NCI-H187 treated with DMSO at 0.1 percent for 48 hours (cell line): ENCODE measurements at regions not wholly inside any gene's neighbourhood (a gene's known extent, or its start where the extent isn't known, plus 50 kb on each side); places are given as distances from the start of the nearest gene placed in this dataset.

Experiments
- DNase-seq: peaks from one replicate; lab custom pipeline; 2025; lab: John Stamatoyannopoulos, UW

DNA sequence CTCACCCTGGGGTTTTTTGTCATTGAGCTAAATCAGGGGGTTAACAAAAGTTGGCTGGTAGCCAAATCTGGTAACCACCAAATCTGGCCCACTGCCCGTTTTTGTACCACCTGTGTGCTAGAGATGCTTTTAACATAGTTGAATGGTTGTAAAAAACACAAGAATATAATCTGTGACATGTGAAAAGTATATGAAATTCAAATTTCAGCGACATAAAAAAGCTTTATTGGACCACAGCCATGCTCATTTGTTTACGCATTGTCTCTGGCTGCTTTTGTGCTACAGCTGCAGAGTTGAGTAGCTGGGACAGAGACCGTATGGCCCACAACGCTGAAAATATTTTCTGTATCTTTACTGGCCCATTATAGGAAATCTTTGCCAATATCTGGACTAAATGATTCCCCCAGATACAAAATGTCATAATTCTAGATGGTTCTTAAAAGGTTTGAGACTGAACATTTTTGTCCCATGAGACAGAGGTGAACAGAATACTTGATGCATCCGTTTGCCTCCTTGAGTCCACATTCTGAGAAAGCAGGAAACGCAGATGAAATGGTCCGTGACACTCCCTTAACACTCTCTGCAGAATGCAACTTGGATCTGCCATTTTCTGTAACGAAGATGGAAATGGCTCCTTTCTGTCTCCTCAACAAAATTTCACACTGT lies 120.9 kb upstream of the PDZRN3 start:
- DNase-seq, result peak; percentile 13

DNA sequence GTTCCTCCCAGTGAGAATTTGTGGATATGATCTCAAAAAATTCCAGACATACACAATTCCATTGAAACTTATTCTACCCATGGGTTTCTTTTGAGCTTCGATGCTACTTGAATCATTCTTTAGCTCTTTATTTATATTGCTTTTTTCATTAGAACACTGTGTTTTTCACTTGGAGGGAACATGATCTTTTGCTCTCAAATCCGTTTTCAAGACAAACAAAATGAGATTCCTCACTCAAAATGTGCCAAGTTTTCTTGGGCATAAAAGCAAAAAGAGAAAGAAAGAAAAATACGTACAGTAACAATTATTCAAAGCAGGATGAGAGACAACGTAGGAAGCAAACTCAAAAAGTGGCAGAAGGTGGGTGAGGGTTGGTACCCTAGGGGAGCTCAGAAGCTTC lies 118.8 kb upstream of the PDZRN3 start:
- DNase-seq, result no peak

DNA sequence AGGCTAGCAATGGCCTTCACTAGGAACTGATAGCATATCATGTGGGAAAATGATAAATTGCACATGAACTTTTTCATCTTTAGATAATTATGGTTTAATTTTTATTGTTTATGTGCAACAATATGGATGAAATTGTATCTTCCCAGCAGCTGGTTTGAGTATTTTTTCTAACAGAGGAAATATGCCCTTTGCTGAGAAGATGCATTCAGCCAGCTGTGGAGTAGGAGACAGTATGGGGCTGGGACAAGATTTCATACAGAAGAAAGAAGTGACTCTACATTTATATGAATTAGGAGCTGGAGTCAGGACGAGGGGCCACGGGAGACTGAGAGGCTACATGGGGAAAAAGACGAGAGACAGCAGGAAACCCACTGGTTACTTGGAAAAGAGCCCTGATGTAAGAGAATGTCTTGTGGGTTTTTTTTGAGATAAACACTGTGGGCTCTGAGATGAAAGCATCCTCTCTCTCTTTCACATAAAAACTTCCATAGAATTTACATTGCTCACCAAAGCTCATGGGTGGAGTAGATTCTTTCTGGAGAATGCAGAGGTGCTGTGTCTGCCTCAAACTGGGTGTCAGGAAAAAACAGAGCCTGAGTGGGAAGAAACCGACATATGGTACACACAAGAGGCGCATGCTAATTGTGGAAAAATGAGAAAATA lies 115.2 kb upstream of the PDZRN3 start:
- no peak for DNase-seq

DNA sequence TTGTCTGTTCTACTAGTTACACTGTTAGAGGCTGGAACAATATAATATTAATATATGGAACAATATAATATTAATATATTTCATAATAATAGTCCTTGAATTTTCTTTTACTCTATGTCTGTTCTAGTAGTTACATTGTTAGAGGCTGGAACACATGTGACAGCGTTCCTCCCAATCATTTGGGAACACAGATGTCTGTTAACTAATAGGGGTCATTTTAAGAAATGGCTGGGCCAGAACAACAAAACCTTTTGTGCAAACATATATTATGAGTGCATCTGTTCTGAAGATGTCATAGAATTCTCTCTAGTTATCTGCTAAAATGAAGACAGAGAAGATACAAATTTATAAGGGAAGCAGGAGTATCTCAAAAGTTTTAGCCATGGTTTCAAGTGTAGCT lies 114.0 kb upstream of the PDZRN3 start:
- DNase-seq, result no peak

DNA sequence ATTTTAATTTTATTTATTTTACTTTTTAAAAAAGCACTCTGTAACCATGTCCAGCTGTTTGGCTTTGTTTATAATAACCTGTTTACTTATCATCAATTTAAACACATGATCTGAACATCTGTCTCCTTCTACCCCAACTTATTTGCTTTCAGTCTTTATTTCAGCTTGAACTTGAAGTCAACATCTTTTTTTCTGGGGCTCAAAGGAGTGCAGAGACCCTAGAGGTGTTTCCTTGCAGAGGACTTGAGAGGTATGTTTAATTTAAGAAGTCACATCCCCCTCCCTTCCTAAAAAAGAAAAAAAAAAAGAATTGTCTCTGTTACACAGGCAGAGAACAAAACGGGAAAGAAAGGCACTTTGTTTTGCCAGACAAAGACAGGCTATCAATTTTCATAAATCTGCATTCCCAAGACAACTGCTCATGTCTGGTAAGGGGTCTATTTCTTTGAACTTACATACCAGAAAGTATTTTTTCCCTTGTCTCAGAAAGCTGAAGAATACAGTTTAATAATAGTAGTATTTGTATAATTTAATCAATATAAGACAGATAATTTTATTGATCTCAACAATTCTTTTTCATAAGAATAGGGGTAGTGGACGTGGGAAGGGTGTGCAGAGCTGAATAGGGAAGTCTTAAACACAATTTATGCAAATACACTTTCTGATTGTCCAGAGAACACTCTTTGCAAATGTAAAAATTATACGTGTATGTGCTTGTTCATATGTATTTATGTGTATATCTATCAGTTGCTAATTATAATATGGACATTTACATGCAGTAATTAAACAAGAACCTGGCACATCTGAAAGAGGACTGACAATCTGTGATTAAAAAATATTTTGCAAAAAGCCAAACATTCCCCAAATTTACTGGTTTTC lies 109.7 kb upstream of the PDZRN3 start:
- DNase-seq, result no peak

DNA sequence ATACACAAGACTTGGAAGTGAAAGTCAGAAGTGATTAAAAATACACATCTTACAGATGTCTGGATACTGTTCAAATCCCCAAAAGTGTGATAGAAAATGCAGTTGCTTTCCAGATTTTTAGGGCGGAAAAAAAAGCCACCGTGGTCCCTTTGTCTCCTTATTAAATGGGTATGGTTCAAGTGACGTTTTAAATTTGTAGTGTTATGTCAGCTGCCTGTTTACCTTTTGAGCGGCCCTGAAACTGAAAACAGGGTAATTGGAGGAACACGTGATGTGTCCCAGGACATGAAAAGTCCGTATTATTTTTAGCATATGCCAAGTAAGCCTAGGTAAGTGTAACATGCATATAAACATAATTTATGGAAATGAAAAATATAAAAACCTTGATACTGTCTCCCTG lies 109.0 kb upstream of the PDZRN3 start:
- no peak for DNase-seq

DNA sequence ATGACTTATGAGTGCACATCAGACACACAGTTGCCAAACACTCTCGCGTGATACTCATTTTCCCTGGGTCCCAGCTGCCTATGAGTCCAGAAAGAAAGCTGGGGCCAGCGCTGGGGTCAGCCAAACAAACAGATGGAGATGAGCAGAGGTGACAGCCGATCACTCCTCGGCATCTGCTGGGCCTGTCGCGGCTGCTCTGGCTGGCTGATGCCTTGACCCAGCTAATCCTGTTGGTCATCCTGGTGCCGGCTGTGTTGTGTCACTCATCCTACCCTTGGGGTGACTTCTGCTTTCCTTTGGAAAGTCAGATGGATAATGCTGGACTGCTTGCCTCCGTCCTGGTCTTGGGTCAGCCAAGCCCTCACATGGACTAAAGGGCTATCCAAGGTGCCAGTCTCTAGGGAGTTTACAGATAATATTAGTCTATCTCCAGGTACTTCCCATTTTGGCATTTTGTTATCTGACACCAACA lies 105.3 kb upstream of the PDZRN3 start:
- DNase-seq, result no peak

DNA sequence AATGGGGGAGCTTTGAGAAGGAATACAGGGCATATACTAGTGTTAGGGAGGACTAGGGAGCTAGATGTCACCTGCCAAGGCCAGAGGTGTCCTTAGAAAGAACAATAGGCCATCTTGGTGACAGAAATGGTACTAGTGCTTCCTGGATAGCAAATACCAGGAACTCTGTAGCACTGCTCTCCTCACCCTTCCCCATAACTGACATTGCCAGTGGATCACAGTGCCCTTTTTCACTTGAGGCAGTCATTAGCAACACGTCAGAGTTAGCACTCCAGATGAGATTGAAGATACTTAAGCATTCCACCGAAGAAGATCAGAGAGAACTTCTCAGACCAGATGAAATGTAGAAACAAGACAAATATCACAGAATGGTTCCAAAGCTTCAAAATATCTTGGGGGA lies 103.1 kb upstream of the PDZRN3 start:
- DNase-seq, result no peak

DNA sequence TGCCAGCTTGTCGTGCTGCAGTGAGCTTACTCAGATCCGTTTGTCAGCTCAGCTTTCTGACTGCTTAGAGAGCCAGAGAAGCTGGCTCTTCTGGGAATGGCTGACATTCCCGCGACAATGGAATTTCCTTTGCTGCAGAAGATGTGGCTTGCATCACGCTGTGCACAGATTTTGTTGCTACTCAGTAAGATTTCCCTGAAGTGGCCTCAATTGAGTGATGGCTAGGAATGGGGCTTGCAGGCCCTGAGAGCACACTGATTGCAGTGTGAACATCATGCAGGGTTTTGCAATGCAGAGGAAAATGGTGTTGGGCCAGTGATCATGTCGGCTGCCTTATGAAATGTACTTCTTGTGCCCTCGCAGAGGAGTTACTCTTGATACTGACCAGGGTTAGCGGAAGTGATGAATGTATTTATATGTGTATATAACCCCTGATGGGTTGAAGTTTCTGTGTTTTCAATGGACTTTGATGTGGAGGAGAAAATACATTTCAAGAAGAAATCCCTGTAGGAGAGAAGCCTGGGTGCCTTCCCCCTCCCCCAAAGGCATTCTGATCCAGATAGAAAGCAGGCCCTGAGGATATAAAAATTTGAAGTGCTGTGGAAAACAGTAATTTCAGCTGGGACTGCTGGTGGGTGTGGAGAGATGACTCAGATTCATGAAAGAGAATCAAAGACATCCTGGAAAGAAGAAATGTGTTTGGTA lies 102.5 kb upstream of the PDZRN3 start:
- DNase-seq, result no peak

DNA sequence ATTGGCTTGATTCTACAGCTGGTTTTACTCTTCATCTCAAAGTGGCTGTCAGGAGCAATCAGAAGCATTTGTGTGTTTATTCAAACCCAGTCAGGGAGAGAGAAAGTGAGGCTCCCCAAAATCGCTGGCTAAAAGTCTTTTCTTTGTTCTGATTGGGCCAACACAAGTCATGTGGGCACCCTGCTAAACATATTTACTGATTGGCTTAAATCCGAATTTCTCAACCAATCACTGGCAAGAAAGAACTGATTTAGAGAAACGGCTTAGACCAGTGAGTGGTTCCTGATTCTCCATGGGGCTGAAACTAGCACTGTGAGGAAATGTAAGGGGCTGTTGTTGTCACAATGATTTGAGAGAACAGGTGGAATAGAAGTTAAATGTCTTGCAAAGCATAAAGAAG lies 98.9 kb upstream of the PDZRN3 start:
- DNase-seq, result no peak

DNA sequence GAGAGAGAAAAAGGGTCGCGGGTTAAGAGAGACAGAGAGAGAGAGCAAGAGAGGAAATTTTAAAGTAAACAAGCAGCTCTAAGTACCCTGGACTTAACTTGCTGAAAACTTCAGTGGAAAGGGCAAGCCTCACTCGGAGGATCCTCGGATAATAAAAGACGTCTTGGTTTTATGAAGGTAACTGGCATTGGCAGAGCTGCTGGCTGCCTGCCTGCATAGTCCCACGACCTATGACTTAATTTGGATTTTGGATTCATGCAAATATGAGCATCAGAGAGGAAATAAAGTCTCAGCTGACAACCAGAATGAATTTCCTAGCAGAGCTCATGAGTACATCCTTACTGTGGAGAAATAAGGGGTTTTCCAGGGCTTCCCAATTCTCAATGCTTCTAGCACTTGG lies 95.1 kb upstream of the PDZRN3 start:
- no peak for DNase-seq

DNA sequence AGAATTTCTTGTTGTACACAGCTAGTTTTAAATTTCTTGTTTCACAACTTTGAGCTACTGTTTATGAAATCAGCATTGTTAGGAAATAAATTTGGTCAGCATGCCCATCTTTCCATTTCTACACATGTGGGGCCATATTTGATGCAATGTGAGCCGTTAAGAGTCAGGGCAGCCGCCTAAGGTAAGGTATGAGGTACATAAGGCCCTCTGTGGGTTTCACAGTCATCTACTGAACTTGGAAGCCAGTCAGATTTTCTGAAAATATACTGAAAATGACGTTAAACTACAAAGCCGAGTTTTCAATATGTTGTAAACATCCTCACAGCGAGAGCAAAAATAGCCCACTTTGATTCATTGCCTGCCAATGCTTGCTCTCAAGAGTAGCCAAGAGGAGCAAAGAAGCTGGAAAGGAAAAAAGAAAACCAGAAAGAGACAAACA lies 94.7 kb upstream of the PDZRN3 start:
- DNase-seq, result no peak

DNA sequence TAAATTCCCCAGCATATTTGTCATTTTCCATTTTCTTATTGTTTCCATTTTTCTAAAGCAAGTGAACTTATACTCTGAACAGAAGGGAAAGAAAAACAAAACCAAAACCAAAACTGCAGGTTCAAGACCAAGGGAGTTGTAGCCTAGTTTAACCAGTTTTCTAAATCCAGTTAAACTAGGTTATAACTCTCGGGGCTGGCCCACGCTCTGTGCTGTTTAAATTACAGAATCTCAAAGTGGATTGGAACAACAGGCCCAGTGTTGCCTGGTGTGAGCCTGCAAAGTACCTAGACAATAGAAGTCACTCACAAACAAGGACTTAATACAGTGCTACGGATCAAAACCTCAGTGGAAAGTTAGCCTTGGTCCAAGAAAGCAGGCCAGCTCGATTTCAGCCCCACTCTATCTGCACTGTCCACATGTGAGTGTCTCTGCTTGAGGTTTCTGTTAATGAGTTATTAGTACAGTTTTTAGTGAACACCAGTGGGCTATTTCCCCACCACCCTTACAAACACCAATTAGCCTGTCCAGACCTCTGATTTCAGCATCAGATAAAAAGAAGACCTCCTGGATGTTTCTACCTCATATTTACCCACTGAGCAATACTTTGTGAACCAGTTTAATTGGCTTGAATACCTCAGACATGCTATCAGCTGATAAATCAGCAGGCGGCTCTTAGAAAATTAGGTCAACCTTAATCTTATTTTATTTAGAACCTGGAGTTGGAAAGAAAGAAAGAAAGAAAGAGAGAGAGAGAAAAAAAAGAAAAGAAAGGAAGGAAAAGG lies 93.8 kb upstream of the PDZRN3 start:
- DNase-seq, result no peak

DNA sequence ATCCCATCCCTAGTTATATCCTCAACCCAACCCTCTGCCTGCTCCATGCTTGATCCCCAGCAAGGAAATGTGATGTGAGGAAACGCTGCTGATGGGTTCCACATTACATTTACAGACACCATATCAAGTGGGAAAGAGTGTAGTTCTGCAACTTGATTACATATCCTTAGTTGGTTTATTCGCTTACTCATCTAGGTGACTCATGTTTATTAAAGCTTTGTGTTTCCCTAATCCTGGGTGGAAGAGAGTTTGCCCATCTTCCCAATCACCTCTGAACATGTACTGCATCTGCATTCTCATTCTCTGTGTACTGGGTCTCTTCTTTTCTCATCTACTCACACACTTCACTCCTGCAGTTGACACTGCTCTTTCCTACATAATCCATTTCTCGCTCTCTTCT lies 91.7 kb upstream of the PDZRN3 start:
- no peak for DNase-seq

DNA sequence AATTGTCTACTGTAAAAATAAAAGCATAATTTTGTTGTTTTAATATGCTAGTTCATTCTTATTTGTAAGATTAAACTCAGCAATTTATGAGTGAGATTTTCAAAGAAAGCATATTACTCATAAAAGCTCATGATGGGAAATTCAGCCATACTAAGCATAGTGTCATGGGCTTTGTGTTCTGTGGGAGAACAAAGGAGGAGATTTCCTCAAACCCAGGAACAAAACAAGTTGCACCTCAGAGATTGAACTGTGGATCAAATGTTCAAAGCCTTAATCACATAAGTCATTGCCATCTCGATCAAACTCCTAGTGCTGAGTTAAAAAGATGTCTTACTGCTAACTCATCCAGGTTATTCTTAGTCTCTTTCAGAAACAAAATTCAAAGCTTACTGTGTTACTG lies 85.6 kb upstream of the PDZRN3 start:
- DNase-seq, result no peak

DNA sequence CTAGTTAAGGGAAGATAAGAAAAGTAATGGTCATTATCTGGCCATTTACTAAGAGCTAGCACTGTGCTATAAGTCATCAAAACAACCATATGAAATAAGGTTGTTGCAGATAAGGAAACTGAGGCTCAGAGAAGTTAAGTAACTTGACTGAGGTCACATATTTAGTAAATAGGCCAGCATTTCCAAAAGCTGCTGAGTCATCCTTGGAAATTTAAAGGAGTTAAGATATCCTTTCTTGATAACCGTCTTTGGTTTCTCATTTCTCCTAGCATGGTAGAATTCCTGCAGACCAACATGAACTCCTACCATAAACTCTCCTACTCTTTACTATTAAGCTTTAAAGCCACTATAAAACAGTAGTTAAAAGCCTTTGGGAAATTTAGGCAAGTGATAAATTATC lies 85.0 kb upstream of the PDZRN3 start:
- no peak for DNase-seq

DNA sequence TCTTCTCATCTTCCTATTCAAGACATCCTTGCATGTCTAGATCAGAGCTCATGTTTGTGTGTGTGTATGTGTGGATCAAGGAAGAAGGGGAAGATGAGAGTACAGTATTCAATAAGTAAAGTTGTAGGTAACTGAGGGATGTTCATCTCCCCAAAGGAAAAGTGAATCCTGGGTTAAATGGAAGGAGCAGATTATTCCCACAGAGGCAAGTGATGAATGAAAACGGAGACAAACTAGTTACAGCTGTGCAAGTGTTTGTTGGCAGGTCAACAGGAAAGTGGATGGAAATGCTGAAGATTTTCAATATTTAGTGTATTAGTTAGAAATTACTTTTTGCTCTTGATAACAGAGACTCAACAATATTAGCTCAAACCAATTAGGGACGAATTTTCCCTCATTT lies 84.2 kb upstream of the PDZRN3 start:
- no peak for DNase-seq

DNA sequence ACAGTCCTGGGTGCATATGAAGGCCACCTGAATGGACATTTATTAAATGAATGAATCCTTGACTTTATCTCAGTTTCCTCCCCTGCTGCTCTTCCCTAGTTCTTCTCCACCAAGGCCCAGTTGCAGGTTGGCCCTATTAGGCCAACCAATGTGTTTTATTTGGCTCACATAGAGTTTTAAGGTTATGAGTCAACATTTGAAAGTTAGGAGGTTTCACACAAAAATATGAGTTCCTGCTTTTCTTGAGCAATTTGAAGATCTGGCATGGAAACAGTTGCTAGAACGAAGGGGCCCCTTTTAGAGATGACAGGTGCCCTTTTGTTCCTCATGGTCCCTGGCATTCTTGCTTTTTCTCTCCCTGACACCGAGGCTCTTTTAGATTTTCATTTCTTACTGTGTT lies 83.0 kb upstream of the PDZRN3 start:
- DNase-seq, result no peak

DNA sequence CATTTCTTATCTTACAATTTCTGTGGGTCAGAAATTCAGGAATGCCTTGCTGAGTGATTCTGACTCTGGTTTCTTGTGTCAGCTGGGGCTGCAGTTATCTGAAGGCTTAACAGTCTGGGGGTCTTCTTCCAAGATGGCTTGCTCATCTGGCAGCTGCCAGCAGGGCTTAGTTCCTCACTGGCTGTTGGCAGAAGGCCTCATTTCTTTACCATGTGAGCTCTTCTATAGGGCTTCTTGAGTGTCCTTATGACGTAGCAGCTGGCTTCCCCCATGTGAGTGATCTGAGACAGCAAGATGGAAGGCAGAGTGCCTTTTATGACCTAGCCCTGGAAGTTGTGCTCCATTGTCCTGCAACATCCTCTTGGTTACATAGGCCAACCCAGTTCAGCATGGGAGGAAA lies 82.0 kb upstream of the PDZRN3 start:
- no peak for DNase-seq

DNA sequence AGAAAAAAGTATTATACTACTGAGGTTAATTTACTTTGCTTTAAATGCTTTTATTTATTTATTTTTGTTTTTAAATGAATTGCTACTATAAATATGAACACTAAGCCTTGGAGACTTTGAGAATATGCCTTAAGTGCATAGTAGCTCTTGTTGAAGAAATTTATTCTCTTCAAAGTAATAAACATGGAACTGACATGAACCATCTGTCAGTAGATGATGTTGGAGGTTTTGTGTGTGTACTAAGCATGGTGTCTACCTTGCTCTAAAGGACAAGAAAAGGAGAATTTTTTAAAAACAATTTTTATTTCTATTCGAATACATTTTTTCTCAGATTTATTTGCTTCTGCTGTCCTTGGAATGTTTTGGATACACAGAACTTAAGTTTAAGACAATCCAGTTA lies 81.1 kb upstream of the PDZRN3 start:
- DNase-seq, result no peak

DNA sequence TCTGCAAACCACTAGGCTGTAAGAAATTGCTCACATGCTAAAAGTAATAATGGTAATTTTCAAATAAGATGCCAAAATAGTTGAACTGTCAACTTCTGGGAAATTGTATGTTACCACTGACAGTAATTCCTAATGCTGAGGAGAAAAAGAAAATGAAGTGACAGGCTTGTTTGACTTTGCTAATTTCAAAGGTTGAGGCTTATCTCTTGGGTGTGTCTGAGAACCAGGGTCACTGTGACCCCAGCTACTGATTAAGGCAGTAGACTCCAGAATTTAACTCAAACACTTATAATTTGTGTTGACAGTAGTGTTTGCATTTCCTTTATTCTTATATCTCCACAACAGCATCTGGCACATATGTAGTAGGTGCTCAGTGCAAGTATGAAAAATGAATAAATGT lies 74.6 kb upstream of the PDZRN3 start:
- no peak for DNase-seq

DNA sequence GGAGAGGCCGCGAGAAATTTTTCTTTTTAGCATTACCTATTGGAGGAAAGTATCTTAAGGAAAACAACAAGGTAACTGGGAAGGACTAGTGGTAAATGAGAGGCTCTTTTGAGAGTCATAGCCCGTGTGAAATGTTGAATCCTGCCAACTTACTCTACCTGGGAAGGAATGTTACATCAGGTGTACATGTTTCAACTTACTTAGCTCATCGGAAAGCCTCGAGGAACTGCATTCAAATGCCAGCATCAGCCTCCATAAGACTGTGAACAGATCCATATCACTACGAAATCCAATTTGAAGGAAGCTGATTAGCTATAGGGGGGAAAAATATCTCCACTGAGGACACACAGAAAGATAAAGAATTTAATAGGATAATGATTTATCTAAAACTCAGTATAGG lies 72.3 kb upstream of the PDZRN3 start:
- no peak for DNase-seq
